Chondrocyte (in vitro differentiated cells): ENCODE measurements at regions not wholly inside any gene's neighbourhood (a gene's known extent, or its start where the extent isn't known, plus 50 kb on each side); places are given as distances from the start of the nearest gene placed in this dataset.

Source experiments
- DNase-seq: peaks from one replicate; pipeline ENCODE4 v3.0.0; 2021; ENCODE audit warnings: mixed read lengths, low spot score
- H3K27ac Mint-ChIP-seq: one replicate; pipeline ENCODE4 v1.8.0; 2021; ENCODE audit warnings: mild to moderate bottlenecking, moderate library complexity, mixed read lengths; ENCODE audit not compliant: unreplicated experiment
- H3K27me3 Mint-ChIP-seq: 2 replicates; pipeline ENCODE4 v1.8.0; 2021; ENCODE audit warnings: low read depth, mixed read lengths
- H3K36me3 Mint-ChIP-seq: 2 replicates; pipeline ENCODE4 v1.8.0; 2021; ENCODE audit warnings: low read depth, mixed read lengths
- H3K4me1 Mint-ChIP-seq: 2 replicates; pipeline ENCODE4 v1.8.0; 2021; ENCODE audit warnings: low read depth, mild to moderate bottlenecking, mixed read lengths
- H3K4me3 Mint-ChIP-seq: one replicate; pipeline ENCODE4 v1.8.0; 2021; ENCODE audit warnings: mild to moderate bottlenecking, moderate library complexity, mixed read lengths; ENCODE audit not compliant: unreplicated experiment
- H3K9me3 Mint-ChIP-seq: 2 replicates; pipeline ENCODE4 v1.8.0; 2021; ENCODE audit warnings: low read depth, mixed read lengths
- TF ChIP-seq, protein P1 (sequence below): fragments of 200-600 bp; sonication (generic); IDR thresholded peaks from 2 replicates; pipeline ENCODE4 v1.5.0; 2021; ENCODE audit warnings: antibody characterized with exemption, mild to moderate bottlenecking, moderate library complexity

DNA sequence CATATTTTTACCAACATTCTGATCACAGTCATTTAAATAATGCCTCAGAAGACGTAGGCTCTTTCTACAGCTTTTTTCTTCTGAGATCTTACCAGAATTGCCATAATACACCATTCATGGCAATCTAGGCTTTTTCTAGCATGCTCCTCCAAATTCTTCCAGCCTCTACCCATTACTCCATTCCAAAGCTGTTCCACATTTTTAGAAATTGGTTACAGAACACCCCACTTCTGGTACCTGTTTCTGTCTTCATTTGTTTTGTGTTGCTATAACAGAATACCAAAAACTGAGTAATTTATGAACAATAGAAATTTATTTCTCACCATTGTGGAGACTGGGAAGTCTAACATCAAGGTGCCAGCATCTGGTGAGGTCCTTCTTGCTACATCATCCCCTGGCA lies 385.4 kb downstream of the BRINP2 start:
- no peak overlapping the region for H3K27ac Mint-ChIP-seq
- TF ChIP-seq, protein P1, sequence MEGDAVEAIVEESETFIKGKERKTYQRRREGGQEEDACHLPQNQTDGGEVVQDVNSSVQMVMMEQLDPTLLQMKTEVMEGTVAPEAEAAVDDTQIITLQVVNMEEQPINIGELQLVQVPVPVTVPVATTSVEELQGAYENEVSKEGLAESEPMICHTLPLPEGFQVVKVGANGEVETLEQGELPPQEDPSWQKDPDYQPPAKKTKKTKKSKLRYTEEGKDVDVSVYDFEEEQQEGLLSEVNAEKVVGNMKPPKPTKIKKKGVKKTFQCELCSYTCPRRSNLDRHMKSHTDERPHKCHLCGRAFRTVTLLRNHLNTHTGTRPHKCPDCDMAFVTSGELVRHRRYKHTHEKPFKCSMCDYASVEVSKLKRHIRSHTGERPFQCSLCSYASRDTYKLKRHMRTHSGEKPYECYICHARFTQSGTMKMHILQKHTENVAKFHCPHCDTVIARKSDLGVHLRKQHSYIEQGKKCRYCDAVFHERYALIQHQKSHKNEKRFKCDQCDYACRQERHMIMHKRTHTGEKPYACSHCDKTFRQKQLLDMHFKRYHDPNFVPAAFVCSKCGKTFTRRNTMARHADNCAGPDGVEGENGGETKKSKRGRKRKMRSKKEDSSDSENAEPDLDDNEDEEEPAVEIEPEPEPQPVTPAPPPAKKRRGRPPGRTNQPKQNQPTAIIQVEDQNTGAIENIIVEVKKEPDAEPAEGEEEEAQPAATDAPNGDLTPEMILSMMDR: no peak
- H3K4me1 Mint-ChIP-seq: no peaks in the 10 kb centered on the region
- H3K4me3 Mint-ChIP-seq: no peak overlapping the region
- H3K36me3 Mint-ChIP-seq: no peaks in the 10 kb centered on the region
- peaks cover 36% of the 10 kb centered on the region for H3K9me3 Mint-ChIP-seq
- DNase-seq: no peak
- no peaks in the 10 kb centered on the region for H3K27me3 Mint-ChIP-seq

DNA sequence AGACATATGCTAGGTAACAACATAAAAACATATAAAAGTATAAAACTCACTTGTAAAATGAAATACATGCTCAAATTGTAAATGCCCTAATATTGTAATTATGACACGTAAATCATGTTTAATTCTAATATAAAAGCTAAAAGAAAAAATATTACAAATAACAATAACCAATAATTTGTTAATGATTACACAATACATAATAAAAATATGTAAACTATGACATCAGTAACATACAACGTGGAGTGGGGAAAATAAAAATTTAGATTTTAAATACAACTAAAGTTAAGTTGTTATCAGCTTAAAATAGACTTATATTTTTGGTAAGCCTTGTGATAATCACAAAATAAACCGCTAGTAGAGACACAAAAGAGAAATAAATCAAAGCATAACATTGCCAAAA lies 376.4 kb downstream of the BRINP2 start:
- TF ChIP-seq, protein P1: no peak
- H3K27ac Mint-ChIP-seq: no peak overlapping the region
- no peaks in the 10 kb centered on the region for H3K4me1 Mint-ChIP-seq
- H3K36me3 Mint-ChIP-seq: no peaks in the 10 kb centered on the region
- H3K9me3 Mint-ChIP-seq: peaks cover 2% of the 10 kb centered on the region
- H3K27me3 Mint-ChIP-seq: peaks cover 1% of the 10 kb centered on the region
- H3K4me3 Mint-ChIP-seq: no peak overlapping the region
- DNase-seq: no peak

DNA sequence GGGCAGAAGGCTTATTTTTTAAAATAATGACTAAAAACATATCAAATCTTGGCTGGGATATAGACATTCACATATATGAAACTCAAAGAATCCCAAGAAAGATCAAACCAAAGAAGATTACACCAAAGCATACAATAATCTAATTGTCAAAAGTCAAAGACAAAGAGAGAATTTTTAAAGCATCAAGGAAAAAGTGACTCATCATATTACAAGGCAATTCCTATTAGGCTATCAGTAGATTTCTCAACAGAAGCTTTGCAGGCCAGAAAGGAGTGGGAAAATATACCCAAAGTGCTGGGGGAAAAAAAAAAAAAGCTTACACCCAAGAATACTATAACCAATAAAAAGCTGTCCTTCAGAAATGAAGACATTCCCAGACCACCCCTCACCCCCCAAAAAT lies 375.6 kb downstream of the BRINP2 start:
- no peaks in the 10 kb centered on the region for H3K9me3 Mint-ChIP-seq
- no peak overlapping the region for H3K27ac Mint-ChIP-seq
- H3K4me3 Mint-ChIP-seq: no peak overlapping the region
- TF ChIP-seq, protein P1: no peak
- no peak for DNase-seq
- peaks cover 1% of the 10 kb centered on the region for H3K27me3 Mint-ChIP-seq
- H3K4me1 Mint-ChIP-seq: no peaks in the 10 kb centered on the region
- H3K36me3 Mint-ChIP-seq: no peaks in the 10 kb centered on the region

DNA sequence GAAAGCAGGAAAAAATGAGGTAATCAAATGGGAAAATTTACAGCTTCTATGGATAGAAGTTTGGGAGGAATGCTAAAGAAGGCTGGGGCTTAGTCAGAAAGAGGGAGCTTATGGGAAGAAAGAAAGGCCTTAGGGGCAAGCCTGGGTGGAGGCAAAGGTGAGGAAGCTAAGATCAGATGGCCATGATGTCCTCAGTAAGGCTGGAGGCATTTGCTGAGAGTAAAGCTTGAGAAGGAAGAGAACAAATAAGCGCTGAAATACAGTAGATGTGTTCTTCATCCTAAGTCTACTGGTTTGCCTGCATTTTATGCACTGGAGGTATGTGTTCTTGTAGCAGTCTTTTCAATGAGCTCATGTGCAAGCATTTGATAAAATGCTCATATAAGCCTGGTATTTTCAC lies 355.4 kb downstream of the BRINP2 start:
- no peak overlapping the region for H3K27ac Mint-ChIP-seq
- TF ChIP-seq, protein P1: no peak
- no peaks in the 10 kb centered on the region for H3K4me1 Mint-ChIP-seq
- H3K36me3 Mint-ChIP-seq: no peaks in the 10 kb centered on the region
- no peak for DNase-seq
- H3K9me3 Mint-ChIP-seq: peaks cover 2% of the 10 kb centered on the region
- H3K4me3 Mint-ChIP-seq: no peak overlapping the region
- peaks cover 6% of the 10 kb centered on the region for H3K27me3 Mint-ChIP-seq

DNA sequence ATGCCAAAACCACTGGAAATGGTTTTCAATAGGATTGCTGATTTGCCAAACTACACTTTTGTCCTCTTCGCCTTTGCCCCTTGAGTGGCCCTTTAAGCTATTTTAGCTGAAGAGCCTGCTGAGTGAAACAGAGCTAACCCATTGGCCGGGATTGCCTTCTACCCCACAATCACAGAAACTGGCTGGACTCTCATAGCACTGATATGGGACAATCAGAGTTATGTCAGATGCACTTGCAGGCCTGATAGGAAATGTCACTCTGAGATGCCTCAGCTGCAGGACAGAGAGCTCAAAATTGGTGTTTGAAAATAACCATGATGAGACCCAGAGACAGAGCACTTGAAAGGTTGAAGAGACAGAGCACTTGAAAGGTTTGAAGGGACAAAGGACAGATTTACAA lies 354.4 kb downstream of the BRINP2 start:
- Mint-ChIP-seq H3K9me3 (no peaks in the 10 kb centered on the region), H3K36me3 (no peaks in the 10 kb centered on the region), H3K27ac (no peak overlapping the region), H3K4me3 (no peak overlapping the region), H3K27me3 (peaks cover 9% of the 10 kb centered on the region), H3K4me1 (no peaks in the 10 kb centered on the region)
- TF ChIP-seq, protein P1: no peak
- no peak for DNase-seq
